ENCODE measurements at regions not wholly inside any gene's neighbourhood (a gene's known extent, or its start where the extent isn't known, plus 50 kb on each side); places are given as distances from the start of the nearest gene placed in this dataset.

DNA sequence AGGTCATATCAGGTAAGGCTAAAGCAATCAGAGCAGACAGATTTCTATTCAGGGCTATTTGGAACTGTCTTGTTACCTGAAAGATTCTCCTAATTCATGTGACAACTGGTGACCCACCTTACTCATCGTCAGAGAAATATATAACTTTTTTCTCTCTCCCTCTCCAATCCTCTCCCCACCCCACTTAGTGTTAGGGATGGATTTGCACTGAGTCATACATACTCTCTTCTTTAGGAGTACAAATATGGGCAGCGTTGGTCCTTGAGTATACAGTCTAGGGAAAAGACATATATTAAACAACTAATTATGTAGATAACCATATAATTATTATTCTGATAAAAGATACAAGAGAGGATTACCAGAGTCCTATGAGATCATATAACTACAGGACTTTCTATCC, 246.3 kb downstream of the HHIPL2 start:
- no peak for TF ChIP-seq POLR2AphosphoS5 (IDR thresholded peaks at IDR 0.05; ENCODE audit: low read depth, low read length)
- TF ChIP-seq RAD21 (IDR thresholded peaks at IDR 0.05; ENCODE audit: low read depth), result no peak
- TF ChIP-seq POLR2A (IDR thresholded peaks at IDR 0.05; ENCODE audit: borderline replicate concordance, extremely low read depth, insufficient read depth, insufficient read length), result no peak
- TF ChIP-seq, protein P1, sequence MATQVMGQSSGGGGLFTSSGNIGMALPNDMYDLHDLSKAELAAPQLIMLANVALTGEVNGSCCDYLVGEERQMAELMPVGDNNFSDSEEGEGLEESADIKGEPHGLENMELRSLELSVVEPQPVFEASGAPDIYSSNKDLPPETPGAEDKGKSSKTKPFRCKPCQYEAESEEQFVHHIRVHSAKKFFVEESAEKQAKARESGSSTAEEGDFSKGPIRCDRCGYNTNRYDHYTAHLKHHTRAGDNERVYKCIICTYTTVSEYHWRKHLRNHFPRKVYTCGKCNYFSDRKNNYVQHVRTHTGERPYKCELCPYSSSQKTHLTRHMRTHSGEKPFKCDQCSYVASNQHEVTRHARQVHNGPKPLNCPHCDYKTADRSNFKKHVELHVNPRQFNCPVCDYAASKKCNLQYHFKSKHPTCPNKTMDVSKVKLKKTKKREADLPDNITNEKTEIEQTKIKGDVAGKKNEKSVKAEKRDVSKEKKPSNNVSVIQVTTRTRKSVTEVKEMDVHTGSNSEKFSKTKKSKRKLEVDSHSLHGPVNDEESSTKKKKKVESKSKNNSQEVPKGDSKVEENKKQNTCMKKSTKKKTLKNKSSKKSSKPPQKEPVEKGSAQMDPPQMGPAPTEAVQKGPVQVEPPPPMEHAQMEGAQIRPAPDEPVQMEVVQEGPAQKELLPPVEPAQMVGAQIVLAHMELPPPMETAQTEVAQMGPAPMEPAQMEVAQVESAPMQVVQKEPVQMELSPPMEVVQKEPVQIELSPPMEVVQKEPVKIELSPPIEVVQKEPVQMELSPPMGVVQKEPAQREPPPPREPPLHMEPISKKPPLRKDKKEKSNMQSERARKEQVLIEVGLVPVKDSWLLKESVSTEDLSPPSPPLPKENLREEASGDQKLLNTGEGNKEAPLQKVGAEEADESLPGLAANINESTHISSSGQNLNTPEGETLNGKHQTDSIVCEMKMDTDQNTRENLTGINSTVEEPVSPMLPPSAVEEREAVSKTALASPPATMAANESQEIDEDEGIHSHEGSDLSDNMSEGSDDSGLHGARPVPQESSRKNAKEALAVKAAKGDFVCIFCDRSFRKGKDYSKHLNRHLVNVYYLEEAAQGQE (IDR thresholded peaks at IDR 0.05; ENCODE audit: low read depth), result no peak
- TF ChIP-seq, protein P2, sequence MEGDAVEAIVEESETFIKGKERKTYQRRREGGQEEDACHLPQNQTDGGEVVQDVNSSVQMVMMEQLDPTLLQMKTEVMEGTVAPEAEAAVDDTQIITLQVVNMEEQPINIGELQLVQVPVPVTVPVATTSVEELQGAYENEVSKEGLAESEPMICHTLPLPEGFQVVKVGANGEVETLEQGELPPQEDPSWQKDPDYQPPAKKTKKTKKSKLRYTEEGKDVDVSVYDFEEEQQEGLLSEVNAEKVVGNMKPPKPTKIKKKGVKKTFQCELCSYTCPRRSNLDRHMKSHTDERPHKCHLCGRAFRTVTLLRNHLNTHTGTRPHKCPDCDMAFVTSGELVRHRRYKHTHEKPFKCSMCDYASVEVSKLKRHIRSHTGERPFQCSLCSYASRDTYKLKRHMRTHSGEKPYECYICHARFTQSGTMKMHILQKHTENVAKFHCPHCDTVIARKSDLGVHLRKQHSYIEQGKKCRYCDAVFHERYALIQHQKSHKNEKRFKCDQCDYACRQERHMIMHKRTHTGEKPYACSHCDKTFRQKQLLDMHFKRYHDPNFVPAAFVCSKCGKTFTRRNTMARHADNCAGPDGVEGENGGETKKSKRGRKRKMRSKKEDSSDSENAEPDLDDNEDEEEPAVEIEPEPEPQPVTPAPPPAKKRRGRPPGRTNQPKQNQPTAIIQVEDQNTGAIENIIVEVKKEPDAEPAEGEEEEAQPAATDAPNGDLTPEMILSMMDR (IDR thresholded peaks at IDR 0.05 in 2 of 3, conservative IDR thresholded peaks at IDR 0.05 in 1 of 3; ENCODE audit: borderline replicate concordance in 1 of 3, insufficient read depth in 1 of 3, low read depth in 2 of 3, low read length in 2 of 3), result no peak
- no peak for TF ChIP-seq SIN3A (IDR thresholded peaks at IDR 0.05; ENCODE audit: low read depth)
- no peak for TF ChIP-seq JUND (IDR thresholded peaks at IDR 0.05)
- no peak for TF ChIP-seq TCF7L2 (IDR thresholded peaks at IDR 0.05; ENCODE audit: borderline replicate concordance, extremely low read depth, insufficient read depth, insufficient read length)
- TF ChIP-seq EZH2phosphoT487 (IDR thresholded peaks at IDR 0.05; ENCODE audit: borderline replicate concordance), result no peak
- TF ChIP-seq EZH2 (IDR thresholded peaks at IDR 0.05), result no peak
- no peak for TF ChIP-seq YY1 (IDR thresholded peaks at IDR 0.05; ENCODE audit: extremely low read depth, insufficient replicate concordance, low read depth, low read length)
- no peak for TF ChIP-seq ZFX (IDR thresholded peaks at IDR 0.05)

All from HCT116 (cell line).